ENCODE measurements at regions not wholly inside any gene's neighbourhood (a gene's known extent, or its start where the extent isn't known, plus 50 kb on each side); places are given as distances from the start of the nearest gene placed in this dataset.

- H3K14ac ChIP-seq (ENCODE audit: insufficient read depth, low read length) = no peak overlapping the region
- H3K18ac ChIP-seq (ENCODE audit: insufficient read length, low read depth, low read length) = no peak overlapping the region
- no CpG with 5 or more reads among the region's 3 CpGs for WGBS (ENCODE audit: extremely low coverage, insufficient read length, low lambda C conversion rate)
- Mint-ChIP-seq H3K27me3 (ENCODE audit: low read depth) (no peaks in the 10 kb centered on the region), H3K27ac (no peak overlapping the region), H3K4me3 (no peak overlapping the region), H3K9me3 (peaks cover 0 to 3% of the 10 kb centered on the region in 2 experiments; a peak in 1 of 5 replicates), H3K36me3 (ENCODE audit: insufficient read depth in 1 of 3, low read depth in 3 of 3) (no peaks in the 10 kb centered on the region), H3K4me1 (peaks cover 0 to 4% of the 10 kb centered on the region in 2 experiments; a peak in 2 of 4 replicates)
- H3T11ph ChIP-seq (ENCODE audit: low read length) = no peak overlapping the region
- H3K9me3 ChIP-seq (ENCODE audit: control insufficient read depth, low read depth, low read length) = no peaks in the 10 kb centered on the region
- H3K27ac ChIP-seq (ENCODE audit: insufficient read length, low read depth, low read length) = no peak overlapping the region
- no peak overlapping the region for H3K4ac ChIP-seq (ENCODE audit: low read depth, low read length)
- no peak overlapping the region for H2AFZ ChIP-seq (ENCODE audit: low read length)
- no peak overlapping the region for H2BK15ac ChIP-seq (ENCODE audit: low read depth, low read length)
- H3K79me2 ChIP-seq (ENCODE audit: insufficient read depth, low read length) = no peaks in the 10 kb centered on the region
- no peak overlapping the region for H4K91ac ChIP-seq (ENCODE audit: insufficient read length, low read depth, low read length)
- no peak overlapping the region for H3K23ac ChIP-seq (ENCODE audit: insufficient read length, low read depth, low read length)
- no peaks in the 10 kb centered on the region for H3K4me1 ChIP-seq (ENCODE audit: insufficient read depth, low read length)
- H4K20me1 ChIP-seq (ENCODE audit: control insufficient read depth, insufficient read depth, insufficient read length) = no peaks in the 10 kb centered on the region
- no peak overlapping the region for H3K56ac ChIP-seq (ENCODE audit: insufficient read length, low read depth, low read length)
- no peaks in the 10 kb centered on the region for H3K27me3 ChIP-seq (ENCODE audit: insufficient read depth, low read length)
- no peak overlapping the region for H3K4me2 ChIP-seq (ENCODE audit: insufficient read depth, insufficient read length, low read length)
- H2BK12ac ChIP-seq (ENCODE audit: insufficient read length, low read depth, low read length) = no peak overlapping the region
- H2BK20ac ChIP-seq (ENCODE audit: low read depth, low read length, poor library complexity, severe bottlenecking) = no peak overlapping the region
- H4K8ac ChIP-seq (replicated peaks; ENCODE audit: insufficient read length, low read depth, low read length) = no peak overlapping the region
- no peak overlapping the region for H4K5ac ChIP-seq (ENCODE audit: insufficient read length, low read depth, low read length)
- no peak overlapping the region for H2BK5ac ChIP-seq (ENCODE audit: insufficient read length, low read length)
- no peak overlapping the region for H3K9ac ChIP-seq (ENCODE audit: extremely low read depth, insufficient read length, low read length)
- no peak for TF ChIP-seq CTCF (conservative IDR thresholded peaks at IDR 0.05)
- H3K23me2 ChIP-seq (ENCODE audit: insufficient read length, low read depth, low read length, poor library complexity, severe bottlenecking) = no peaks in the 10 kb centered on the region
- no peaks in the 10 kb centered on the region for H3K79me1 ChIP-seq (ENCODE audit: insufficient read depth, low read depth, low read length, poor library complexity, severe bottlenecking)
- no peak overlapping the region for H2AK5ac ChIP-seq (ENCODE audit: insufficient read length, low read length)
- no peak overlapping the region for H2BK120ac ChIP-seq (ENCODE audit: low read depth, low read length, poor library complexity, severe bottlenecking)
- DNase-seq = no peak
These were observed 2089.0 kb upstream of the RAG2 start for GRCh38 chr11:38687008-38687407.
